IMR-90 (cell line): ENCODE measurements at regions not wholly inside any gene's neighbourhood (a gene's known extent, or its start where the extent isn't known, plus 50 kb on each side); places are given as distances from the start of the nearest gene placed in this dataset.

ENCODE experiments used
- ATAC-seq: fragments of 200-7000 bp; cut with Tn5 transposase; 2 replicates; pipeline ENCODE4 v1.9.1; 2020; ENCODE audit warnings: low read depth, mild to moderate bottlenecking, moderate library complexity
- BruUV-seq: library from RNA; stranded (reverse); fragments of 400-500 nt; replicated peaks from 2 replicates; lab custom pipeline; 2021; lab: Mats Ljungman, UMichigan
- CTCF ChIA-PET: fragments of 300-600 bp; formaldehyde crosslinking; extraction: SDS; loops from one replicate; lab custom pipeline; 2021; ENCODE audit warnings: antibody characterized with exemption; lab: Yijun Ruan, JAX
- POLR2A ChIA-PET: fragments of 300-600 bp; sonication (Branson Sonifier 250); formaldehyde crosslinking; loops from one replicate; lab custom pipeline; 2022; ENCODE audit warnings: antibody characterized with exemption; ENCODE audit not compliant: unreplicated experiment; lab: Charles Lee
- DNase-seq: peaks from one replicate; pipeline ENCODE4 v3.0.0; 2013
- H2AFZ ChIP-seq: replicated peaks from 2 replicates; pipeline ENCODE3; 2013; ENCODE audit warnings: low read length, mild to moderate bottlenecking; ENCODE audit not compliant: poor library complexity
- H2AK5ac ChIP-seq: 2 replicates; pipeline ENCODE4 v1.6.1; 2013; ENCODE audit warnings: low read depth, low read length, inconsistent platforms
- H2AK9ac ChIP-seq: replicated peaks from 2 replicates; pipeline ENCODE3; 2013; ENCODE audit warnings: mild to moderate bottlenecking, low read depth, low read length, moderate library complexity; ENCODE audit not compliant: poor library complexity
- H2BK120ac ChIP-seq: 2 replicates; pipeline ENCODE4 v1.6.1; 2013; ENCODE audit warnings: low read depth, low read length, inconsistent platforms
- H2BK15ac ChIP-seq: 3 replicates; pipeline ENCODE4 v1.6.1; 2013; ENCODE audit warnings: low read depth, low read length, inconsistent platforms
- H2BK20ac ChIP-seq: 2 replicates; pipeline ENCODE4 v1.6.1; 2013; ENCODE audit warnings: low read depth, mild to moderate bottlenecking, inconsistent platforms, low read length, moderate library complexity
- H2BK5ac ChIP-seq: 2 replicates; pipeline ENCODE4 v1.6.1; 2013; ENCODE audit warnings: mild to moderate bottlenecking, low read depth, low read length, inconsistent platforms; ENCODE audit not compliant: poor library complexity, severe bottlenecking
- H3K14ac ChIP-seq: replicated peaks from 2 replicates; pipeline ENCODE4 v1.6.1; 2013; ENCODE audit warnings: low read depth, low read length, inconsistent platforms
- H3K18ac ChIP-seq: 2 replicates; pipeline ENCODE4 v1.6.1; 2013; ENCODE audit warnings: low read depth, low read length, control low read depth
- H3K23ac ChIP-seq: 2 replicates; pipeline ENCODE4 v1.6.1; 2013; ENCODE audit warnings: low read depth, low read length, inconsistent platforms
- H3K27ac ChIP-seq: 2 replicates; pipeline ENCODE4 v1.5.1; 2013; ENCODE audit warnings: mild to moderate bottlenecking, control low read depth, low read length; ENCODE audit not compliant: insufficient read depth
- H3K27me3 ChIP-seq: 2 replicates; pipeline ENCODE4 v1.6.1; 2013; ENCODE audit warnings: low read length; ENCODE audit not compliant: control insufficient read depth, insufficient read depth
- H3K36me3 ChIP-seq: 2 replicates; pipeline ENCODE4 v1.6.1; 2013; ENCODE audit warnings: low read length, mixed read lengths; ENCODE audit not compliant: control insufficient read depth, insufficient read depth
- H3K4ac ChIP-seq: 2 replicates; pipeline ENCODE4 v1.6.1; 2013; ENCODE audit warnings: low read depth, low read length, inconsistent platforms
- H3K4me1 ChIP-seq: 2 replicates; pipeline ENCODE4 v1.6.1; 2013; ENCODE audit warnings: low read length, mixed read lengths; ENCODE audit not compliant: control insufficient read depth, insufficient read depth
- H3K4me2 ChIP-seq: 2 replicates; pipeline ENCODE4 v1.6.1; 2013; ENCODE audit warnings: low read depth, mild to moderate bottlenecking, control low read depth, low read length, moderate library complexity
- H3K4me3 ChIP-seq: 2 replicates; pipeline ENCODE4 v1.5.1; 2013; ENCODE audit warnings: low read depth, mild to moderate bottlenecking, control low read depth, low read length, moderate library complexity; ENCODE audit not compliant: insufficient read depth
- H3K56ac ChIP-seq: 2 replicates; pipeline ENCODE4 v1.6.1; 2013; ENCODE audit warnings: low read length, inconsistent platforms; ENCODE audit not compliant: insufficient read depth; ENCODE audit errors: extremely low read depth
- H3K79me1 ChIP-seq, 2 experiments: 2 replicates each; pipeline ENCODE4 v1.6.1; 2013; ENCODE audit warnings: low read length in 2 of 2, inconsistent platforms in 1 of 2, low read depth in 1 of 2
- H3K9ac ChIP-seq: 2 replicates; pipeline ENCODE4 v1.6.1; 2013; ENCODE audit warnings: low read depth, low read length, control low read depth
- H3K9me1 ChIP-seq: 2 replicates; pipeline ENCODE4 v1.6.1; 2013; ENCODE audit warnings: low read length, inconsistent platforms; ENCODE audit not compliant: insufficient read depth
- H3K9me3 ChIP-seq: 2 replicates; pipeline ENCODE4 v1.6.1; 2013; ENCODE audit warnings: low read length; ENCODE audit not compliant: control insufficient read depth, insufficient read depth
- H4K20me1 ChIP-seq: 2 replicates; pipeline ENCODE4 v1.6.1; 2013; ENCODE audit warnings: low read length, inconsistent platforms; ENCODE audit not compliant: insufficient read depth
- H4K5ac ChIP-seq: 2 replicates; pipeline ENCODE4 v1.6.1; 2013; ENCODE audit warnings: mild to moderate bottlenecking, low read depth, low read length, control low read depth
- H4K8ac ChIP-seq, 2 experiments: 2 replicates each; pipeline ENCODE4 v1.6.1; 2013; ENCODE audit warnings: low read depth in 2 of 2, low read length in 2 of 2, control low read depth in 1 of 2, inconsistent platforms in 1 of 2
- H4K91ac ChIP-seq: 2 replicates; pipeline ENCODE4 v1.6.1; 2013; ENCODE audit warnings: low read depth, low read length, inconsistent platforms; ENCODE audit not compliant: insufficient read depth
- BHLHE40 ChIP-seq: fragments of 150-350 bp; IDR thresholded peaks from 2 replicates; pipeline ENCODE4 v1.6.1; 2016; ENCODE audit warnings: mild to moderate bottlenecking, low read depth, low read length
- CEBPB ChIP-seq: IDR thresholded peaks from 2 replicates; pipeline ENCODE4 v1.6.1; 2012; ENCODE audit warnings: low read depth, low read length, improper control_type of control experiment
- ELK1 ChIP-seq: fragments of 150-350 bp; IDR thresholded peaks from 2 replicates; pipeline ENCODE4 v1.6.1; 2016; ENCODE audit warnings: low read depth, mild to moderate bottlenecking, low read length, moderate library complexity, borderline replicate concordance
- FOS ChIP-seq: fragments of 150-350 bp; IDR thresholded peaks from 2 replicates; pipeline ENCODE4 v1.6.1; 2016; ENCODE audit warnings: low read depth, low read length
- MAFK ChIP-seq: IDR thresholded peaks from 2 replicates; pipeline ENCODE4 v1.6.1; 2012; ENCODE audit warnings: low read depth, low read length, improper control_type of control experiment
- MAZ ChIP-seq: IDR thresholded peaks from 2 replicates; pipeline ENCODE4 v1.6.1; 2012; ENCODE audit warnings: low read depth, mild to moderate bottlenecking, low read length, improper control_type of control experiment, moderate library complexity, borderline replicate concordance
- MXI1 ChIP-seq: IDR thresholded peaks from 2 replicates; pipeline ENCODE4 v1.6.1; 2012; ENCODE audit warnings: low read depth, mild to moderate bottlenecking, low read length, moderate library complexity, borderline replicate concordance
- NFE2L2 ChIP-seq: fragments of 150-350 bp; IDR thresholded peaks from 2 replicates; pipeline ENCODE4 v1.6.1; 2016; ENCODE audit warnings: low read depth, mild to moderate bottlenecking, low read length
- RAD21 ChIP-seq: IDR thresholded peaks from 2 replicates; pipeline ENCODE4 v1.6.1; 2012; ENCODE audit warnings: low read length, improper control_type of control experiment
- RFX5 ChIP-seq: IDR thresholded peaks from 2 replicates; pipeline ENCODE4 v1.8.0; 2012; ENCODE audit warnings: low read depth, mild to moderate bottlenecking, low read length, moderate library complexity
- SMC3 ChIP-seq: fragments of 150-350 bp; IDR thresholded peaks from 2 replicates; pipeline ENCODE4 v1.6.1; 2016; ENCODE audit warnings: low read depth, mild to moderate bottlenecking, antibody characterized with exemption, low read length, moderate library complexity
- USF2 ChIP-seq: fragments of 150-350 bp; IDR thresholded peaks from 2 replicates; pipeline ENCODE4 v1.6.1; 2017; ENCODE audit warnings: mild to moderate bottlenecking, antibody characterized with exemption, low read length, low read depth
- WGBS, 2 experiments: methylation state at CpG; one replicate each; pipeline versions ENCODE4 v1.1.5 to v1.1.7; 2013; ENCODE audit warnings: missing lambda C conversion rate in 2 of 2; ENCODE audit not compliant: insufficient read length in 1 of 2; ENCODE audit errors: extremely low coverage in 2 of 2; 5-methylcytosine and 5-hydroxymethylcytosine counted together
- dilution Hi-C: fragments of 300-500 bp; cut with HindIII; formaldehyde crosslinking; loops from one replicate; pipeline ENCODE4 v1.14.3; 2018; ENCODE audit warnings: low sequenced_read_pairs; ENCODE audit not compliant: unreplicated experiment
- in situ Hi-C: fragments of 300-500 bp; cut with MboI; formaldehyde crosslinking; loops from 3 replicates; pipeline ENCODE4 v1.14.3; 2019; ENCODE audit warnings: low sequenced_read_pairs, inconsistent platforms, mixed read lengths
- intact Hi-C: fragments of 100-400 bp; cut with micrococcal nuclease; formaldehyde crosslinking; loops from 2 replicates; pipeline ENCODE4 v1.10.0; 2022
- TF ChIP-seq, protein P1 (sequence below): conservative IDR thresholded peaks from 2 replicates; pipeline ENCODE4 v1.5.1; 2012; ENCODE audit warnings: mild to moderate bottlenecking, low read depth, low read length, improper control_type of control experiment

DNA sequence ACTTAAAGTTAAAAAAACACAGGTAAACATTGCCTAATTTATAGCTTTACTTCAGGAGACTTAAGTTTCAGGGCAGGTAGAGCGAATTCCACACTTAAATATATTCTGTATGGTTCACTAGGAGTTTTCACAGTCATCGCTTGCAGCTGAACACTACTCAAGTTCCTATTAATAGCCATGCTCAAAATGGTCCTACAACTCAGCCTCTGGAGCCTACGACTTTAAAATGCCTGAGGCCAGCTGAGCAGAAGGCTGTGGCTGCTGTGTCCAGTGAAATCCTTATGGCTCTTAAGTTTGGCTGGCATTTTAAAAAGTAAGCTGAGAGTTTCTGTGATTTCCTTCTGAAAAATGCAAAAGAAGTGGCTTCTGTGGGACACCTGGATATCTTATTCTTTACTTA is 105.4 kb upstream of the GLI3 start:
- ATAC-seq, result no peak
- dilution Hi-C loops, result no loop called here
- no peak overlapping the region for H3K4me3 ChIP-seq
- no peak overlapping the region for H4K8ac ChIP-seq
- H3K23ac ChIP-seq, result no peak overlapping the region
- no peak overlapping the region for H4K5ac ChIP-seq
- H3K14ac ChIP-seq, result no peak overlapping the region
- H2BK15ac ChIP-seq, result no peak overlapping the region
- no peak overlapping the region for H3K4me2 ChIP-seq
- peaks cover 3% of the 10 kb centered on the region; the same call in 1 of the 2 replicates for H3K9me1 ChIP-seq
- H3K18ac ChIP-seq, result no peak overlapping the region
- no peaks in the 10 kb centered on the region for H3K9me3 ChIP-seq
- no peaks in the 10 kb centered on the region; the same call in none of the 2 replicates for H3K4me1 ChIP-seq
- CTCF ChIA-PET, result no interaction called here
- no peaks in the 10 kb centered on the region for H3K36me3 ChIP-seq
- no peak overlapping the region for H2BK20ac ChIP-seq
- peaks cover 7% of the 10 kb centered on the region for H3K27me3 ChIP-seq
- WGBS, 2 experiments, result no CpG with 5 or more reads among the region's 3 CpGs
- H2BK5ac ChIP-seq, result no peak overlapping the region
- H2BK120ac ChIP-seq, result no peak overlapping the region
- no peaks in the 10 kb centered on the region for H3K79me1 ChIP-seq
- H3K9ac ChIP-seq, result no peak overlapping the region
- no peak overlapping the region for H2AK5ac ChIP-seq
- no peak for DNase-seq
- POLR2A ChIA-PET, result no interaction called here
- H4K20me1 ChIP-seq, result no peaks in the 10 kb centered on the region
- no peak overlapping the region for H3K56ac ChIP-seq
- H3K4ac ChIP-seq, result no peak overlapping the region
- TF ChIP-seq, protein P1, sequence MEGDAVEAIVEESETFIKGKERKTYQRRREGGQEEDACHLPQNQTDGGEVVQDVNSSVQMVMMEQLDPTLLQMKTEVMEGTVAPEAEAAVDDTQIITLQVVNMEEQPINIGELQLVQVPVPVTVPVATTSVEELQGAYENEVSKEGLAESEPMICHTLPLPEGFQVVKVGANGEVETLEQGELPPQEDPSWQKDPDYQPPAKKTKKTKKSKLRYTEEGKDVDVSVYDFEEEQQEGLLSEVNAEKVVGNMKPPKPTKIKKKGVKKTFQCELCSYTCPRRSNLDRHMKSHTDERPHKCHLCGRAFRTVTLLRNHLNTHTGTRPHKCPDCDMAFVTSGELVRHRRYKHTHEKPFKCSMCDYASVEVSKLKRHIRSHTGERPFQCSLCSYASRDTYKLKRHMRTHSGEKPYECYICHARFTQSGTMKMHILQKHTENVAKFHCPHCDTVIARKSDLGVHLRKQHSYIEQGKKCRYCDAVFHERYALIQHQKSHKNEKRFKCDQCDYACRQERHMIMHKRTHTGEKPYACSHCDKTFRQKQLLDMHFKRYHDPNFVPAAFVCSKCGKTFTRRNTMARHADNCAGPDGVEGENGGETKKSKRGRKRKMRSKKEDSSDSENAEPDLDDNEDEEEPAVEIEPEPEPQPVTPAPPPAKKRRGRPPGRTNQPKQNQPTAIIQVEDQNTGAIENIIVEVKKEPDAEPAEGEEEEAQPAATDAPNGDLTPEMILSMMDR, result no peak
- no peak for TF ChIP-seq CEBPB
- no peak for TF ChIP-seq SMC3
- TF ChIP-seq BHLHE40, result no peak
- TF ChIP-seq MAZ, result no peak
- no peak for TF ChIP-seq MAFK
- no peak for TF ChIP-seq RFX5
- TF ChIP-seq ELK1, result no peak
- TF ChIP-seq FOS, result no peak
- TF ChIP-seq MXI1, result no peak
- no peak for TF ChIP-seq USF2
- no peak for TF ChIP-seq NFE2L2
- TF ChIP-seq RAD21, result no peak
- no peak overlapping the region for H2AFZ ChIP-seq
- BruUV-seq, result no TSS peak
- H2AK9ac ChIP-seq, result no peak overlapping the region
- no peak overlapping the region for H4K91ac ChIP-seq
- intact Hi-C loops, result no loop called here
- no peak overlapping the region for H3K27ac ChIP-seq
- in situ Hi-C loops, result no loop called here
